ENCODE measurements at regions not wholly inside any gene's neighbourhood (a gene's known extent, or its start where the extent isn't known, plus 50 kb on each side); places are given as distances from the start of the nearest gene placed in this dataset.
A peak's percentile ranks its signal among the peaks of the same experiment; 100 is the strongest.
"Not testable (repeated sequence)": the region's sequence is repeated elsewhere in the genome, so short reads cannot be mapped to it uniquely, and the experiment has no call there.

GRCh38 chr4:28267166-28267565 lies 1406.5 kb downstream of the STIM2 start:
- H3K4me3 ChIP-seq (ENCODE audit: low read depth, low read length): no peak overlapping the region
- no peak for DNase-seq (ENCODE audit: low read depth)
- no peak for TF ChIP-seq CTCF (IDR thresholded peaks at IDR 0.05; ENCODE audit: low read depth, low read length, missing control alignments)
- in situ Hi-C loops (cut with HindIII; ENCODE audit: low sequenced_read_pairs): no loop called here

- no peak overlapping the region for H3K4me3 ChIP-seq (ENCODE audit: low read depth, low read length)
- in situ Hi-C loops (cut with HindIII; ENCODE audit: low sequenced_read_pairs): no loop called here
- TF ChIP-seq CTCF (IDR thresholded peaks at IDR 0.05; ENCODE audit: low read depth, low read length, missing control alignments): no peak
- DNase-seq (ENCODE audit: low read depth): no peak
Measured at GRCh38 chr4:28269426-28269825, 1408.8 kb downstream of the STIM2 start.

- TF ChIP-seq CTCF (IDR thresholded peaks at IDR 0.05; ENCODE audit: low read depth, low read length, missing control alignments): no peak
- in situ Hi-C loops (cut with HindIII; ENCODE audit: low sequenced_read_pairs): no loop called here
- no peak for DNase-seq (ENCODE audit: low read depth)
- H3K4me3 ChIP-seq (ENCODE audit: low read depth, low read length): no peak overlapping the region
Measured at GRCh38 chr4:28277931-28278330, 1417.3 kb downstream of the STIM2 start.

GRCh38 chr4:28278676-28279075 lies 1418.0 kb downstream of the STIM2 start:
- in situ Hi-C loops (cut with HindIII; ENCODE audit: low sequenced_read_pairs): no loop called here
- no peak for TF ChIP-seq CTCF (IDR thresholded peaks at IDR 0.05; ENCODE audit: low read depth, low read length, missing control alignments)
- DNase-seq (ENCODE audit: low read depth): no peak
- H3K4me3 ChIP-seq (ENCODE audit: low read depth, low read length): no peak overlapping the region

GRCh38 chr4:28279249-28279648 lies 1418.6 kb downstream of the STIM2 start:
- TF ChIP-seq CTCF (IDR thresholded peaks at IDR 0.05; ENCODE audit: low read depth, low read length, missing control alignments): no peak
- in situ Hi-C loops (cut with HindIII; ENCODE audit: low sequenced_read_pairs): no loop called here
- DNase-seq (ENCODE audit: low read depth): no peak

GRCh38 chr4:28286266-28286665 lies 1425.6 kb downstream of the STIM2 start:
- H3K4me3 ChIP-seq (ENCODE audit: low read depth, low read length); DNase-seq (ENCODE audit: low read depth); in situ Hi-C loops (cut with HindIII; ENCODE audit: low sequenced_read_pairs): not testable (repeated sequence)

More at GRCh38 chr4:28279249-28279648, 1418.6 kb downstream of the STIM2 start:
- no peak overlapping the region for H3K4me3 ChIP-seq (ENCODE audit: low read depth, low read length)

GRCh38 chr4:28287831-28288233 lies 1427.2 kb downstream of the STIM2 start:
- TF ChIP-seq CTCF (IDR thresholded peaks at IDR 0.05; ENCODE audit: low read depth, low read length, missing control alignments): no peak
- in situ Hi-C loops (cut with HindIII; ENCODE audit: low sequenced_read_pairs): no loop called here
- no peak overlapping the region for H3K4me3 ChIP-seq (ENCODE audit: low read depth, low read length)
- peak; percentile 68 for DNase-seq (ENCODE audit: low read depth)

All from astrocyte of the cerebellum (primary cell).